22Rv1 (cell line): ENCODE measurements at regions not wholly inside any gene's neighbourhood (a gene's known extent, or its start where the extent isn't known, plus 50 kb on each side); places are given as distances from the start of the nearest gene placed in this dataset.

ENCODE experiments used
- H3K27ac ChIP-seq: fragments of 450-650 bp; 2 replicates; pipeline ENCODE4 v1.5.1; 2017
- ZFX ChIP-seq: fragments of 450-650 bp; IDR thresholded peaks from 2 replicates; pipeline ENCODE4 v1.6.1; 2017; ENCODE audit warnings: antibody characterized with exemption, borderline replicate concordance
- TF ChIP-seq, protein P1 (sequence below): fragments of 450-650 bp; IDR thresholded peaks from 2 replicates; pipeline ENCODE4 v1.5.1; 2017; ENCODE audit warnings: mild to moderate bottlenecking

DNA sequence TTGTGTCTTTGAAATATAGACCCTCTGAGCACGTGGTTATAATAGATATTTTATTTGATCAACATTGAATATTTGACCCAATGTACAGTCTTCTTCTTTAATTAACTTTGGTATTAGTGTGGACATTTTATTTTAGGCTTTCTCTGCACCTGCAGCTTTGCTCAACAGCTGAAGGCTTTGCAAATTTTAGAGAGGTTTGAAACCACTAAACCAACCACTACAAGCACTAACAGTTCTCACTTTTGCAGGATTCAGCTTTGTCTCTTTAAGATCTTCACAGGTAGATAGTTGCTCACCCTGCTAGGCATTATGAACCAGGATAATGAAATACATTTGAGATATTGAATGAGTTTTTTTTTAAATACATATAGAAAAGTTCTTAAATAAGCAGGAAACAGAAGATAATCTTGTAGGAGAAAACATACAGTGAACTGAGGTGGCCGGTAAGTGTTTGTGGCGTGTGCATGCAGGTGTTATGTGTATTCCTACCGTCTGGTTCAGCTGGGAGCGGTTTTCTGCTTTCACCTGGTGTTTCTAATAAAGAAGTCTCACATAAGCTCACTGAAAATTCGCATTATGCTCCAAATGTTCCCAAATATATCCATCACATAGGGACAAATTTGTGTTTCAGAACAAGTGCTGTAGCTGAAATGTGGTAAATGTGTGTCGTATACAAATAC is 1508.3 kb upstream of the TENM3 start:
- no peak overlapping the region for H3K27ac ChIP-seq
- TF ChIP-seq, protein P1, sequence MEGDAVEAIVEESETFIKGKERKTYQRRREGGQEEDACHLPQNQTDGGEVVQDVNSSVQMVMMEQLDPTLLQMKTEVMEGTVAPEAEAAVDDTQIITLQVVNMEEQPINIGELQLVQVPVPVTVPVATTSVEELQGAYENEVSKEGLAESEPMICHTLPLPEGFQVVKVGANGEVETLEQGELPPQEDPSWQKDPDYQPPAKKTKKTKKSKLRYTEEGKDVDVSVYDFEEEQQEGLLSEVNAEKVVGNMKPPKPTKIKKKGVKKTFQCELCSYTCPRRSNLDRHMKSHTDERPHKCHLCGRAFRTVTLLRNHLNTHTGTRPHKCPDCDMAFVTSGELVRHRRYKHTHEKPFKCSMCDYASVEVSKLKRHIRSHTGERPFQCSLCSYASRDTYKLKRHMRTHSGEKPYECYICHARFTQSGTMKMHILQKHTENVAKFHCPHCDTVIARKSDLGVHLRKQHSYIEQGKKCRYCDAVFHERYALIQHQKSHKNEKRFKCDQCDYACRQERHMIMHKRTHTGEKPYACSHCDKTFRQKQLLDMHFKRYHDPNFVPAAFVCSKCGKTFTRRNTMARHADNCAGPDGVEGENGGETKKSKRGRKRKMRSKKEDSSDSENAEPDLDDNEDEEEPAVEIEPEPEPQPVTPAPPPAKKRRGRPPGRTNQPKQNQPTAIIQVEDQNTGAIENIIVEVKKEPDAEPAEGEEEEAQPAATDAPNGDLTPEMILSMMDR = no peak
- TF ChIP-seq ZFX = no peak

DNA sequence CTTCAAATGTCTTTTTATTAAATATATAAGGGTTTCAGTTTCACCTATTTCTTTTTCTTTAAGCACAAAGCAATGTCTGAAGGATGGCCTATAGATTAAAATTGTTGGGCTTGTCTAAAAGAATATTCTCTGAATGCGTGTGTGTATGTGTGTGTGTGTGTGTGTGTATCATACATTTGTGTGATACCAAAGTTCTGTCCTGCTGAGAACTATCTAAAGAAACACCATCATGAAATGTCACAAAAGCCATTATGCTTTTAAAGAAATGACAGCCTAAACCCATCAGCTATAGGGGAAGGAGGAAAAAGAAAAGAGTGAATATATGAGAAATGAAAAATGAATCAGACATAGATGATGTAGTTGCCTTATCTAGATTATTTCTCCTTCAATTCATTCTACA is 1501.5 kb upstream of the TENM3 start:
- H3K27ac ChIP-seq = no peak overlapping the region
- TF ChIP-seq, protein P1 = no peak
- TF ChIP-seq ZFX = no peak

DNA sequence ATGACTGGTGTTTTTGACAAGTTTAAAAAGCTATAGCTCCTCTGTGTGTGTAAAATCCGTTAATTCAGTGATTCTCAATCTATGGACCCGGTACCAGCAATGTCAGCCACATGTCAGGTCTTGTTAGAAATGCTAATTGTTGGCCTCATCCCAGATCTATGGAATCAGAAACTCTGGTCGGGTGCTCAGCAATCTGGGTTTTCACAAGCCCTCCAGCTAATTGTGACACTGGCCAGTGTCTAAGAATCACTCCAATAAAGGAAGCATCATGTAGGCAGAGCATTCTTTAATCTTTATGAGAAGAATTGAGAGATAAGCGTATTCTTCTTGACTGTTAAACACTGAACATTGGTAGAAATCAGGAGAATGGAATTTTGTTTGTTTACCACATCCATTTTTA is 1498.2 kb upstream of the TENM3 start:
- no peak for TF ChIP-seq ZFX
- TF ChIP-seq, protein P1 = no peak
- H3K27ac ChIP-seq = no peak overlapping the region

DNA sequence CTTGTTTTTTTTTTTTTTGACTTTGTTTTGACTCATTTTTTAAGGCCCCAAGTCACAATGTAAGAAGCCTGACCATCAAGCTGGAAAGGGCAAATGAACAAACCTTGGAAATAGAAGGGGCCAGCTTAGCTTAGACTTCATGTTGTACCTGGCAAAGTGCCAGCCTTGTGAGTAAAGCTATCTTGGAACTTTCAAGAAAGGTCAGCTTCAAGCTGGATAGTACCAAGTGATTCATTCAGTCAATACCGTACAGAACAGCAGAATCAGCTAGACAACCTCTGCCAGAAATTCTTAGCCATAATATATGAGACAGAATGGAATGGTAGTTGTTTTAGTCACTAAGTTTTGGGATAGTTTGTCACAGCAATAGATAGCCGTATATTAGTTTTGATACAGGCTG is 1492.2 kb upstream of the TENM3 start:
- H3K27ac ChIP-seq = no peak overlapping the region
- TF ChIP-seq ZFX = no peak
- TF ChIP-seq, protein P1 = no peak

DNA sequence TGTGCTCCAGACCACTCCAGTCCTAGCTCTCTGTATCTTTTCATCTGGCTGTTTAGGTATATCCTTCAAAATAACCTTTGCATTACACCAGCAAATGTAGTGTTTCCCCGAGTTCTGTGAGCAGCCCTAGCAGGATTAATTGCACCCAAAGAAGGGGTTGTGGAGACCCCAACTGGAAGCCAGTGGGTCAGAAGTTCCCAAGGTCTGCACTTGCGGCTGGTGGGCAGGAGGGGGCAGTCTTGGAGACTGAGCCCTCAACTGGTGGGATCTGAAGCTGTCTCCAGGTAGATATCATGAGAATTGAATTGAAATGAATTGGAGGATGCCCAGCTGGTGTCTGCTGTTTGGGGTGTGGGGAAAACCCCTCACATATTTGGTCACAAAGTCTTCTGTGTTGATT is 1485.3 kb upstream of the TENM3 start:
- H3K27ac ChIP-seq = no peak overlapping the region
- TF ChIP-seq ZFX = no peak
- TF ChIP-seq, protein P1 = no peak

DNA sequence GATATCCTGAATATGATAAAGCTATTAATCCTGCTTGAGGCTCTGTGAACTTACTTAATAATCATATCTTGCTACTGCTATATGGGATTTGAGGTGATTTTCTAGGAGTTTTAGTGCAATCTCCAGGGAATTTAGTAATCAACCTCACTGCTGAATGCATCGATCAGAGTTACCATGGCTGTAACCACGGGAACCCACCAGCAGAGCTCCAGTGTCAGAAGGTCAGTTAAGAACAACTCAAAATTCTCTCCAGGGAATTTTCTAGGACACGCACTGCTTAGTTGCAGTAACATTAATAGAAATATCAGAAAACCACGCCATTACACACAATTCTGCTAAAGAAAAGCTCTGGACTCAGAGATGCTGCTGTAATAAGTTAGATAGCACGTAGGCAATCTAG is 1477.2 kb upstream of the TENM3 start:
- TF ChIP-seq ZFX = no peak
- TF ChIP-seq, protein P1 = no peak
- no peak overlapping the region for H3K27ac ChIP-seq

DNA sequence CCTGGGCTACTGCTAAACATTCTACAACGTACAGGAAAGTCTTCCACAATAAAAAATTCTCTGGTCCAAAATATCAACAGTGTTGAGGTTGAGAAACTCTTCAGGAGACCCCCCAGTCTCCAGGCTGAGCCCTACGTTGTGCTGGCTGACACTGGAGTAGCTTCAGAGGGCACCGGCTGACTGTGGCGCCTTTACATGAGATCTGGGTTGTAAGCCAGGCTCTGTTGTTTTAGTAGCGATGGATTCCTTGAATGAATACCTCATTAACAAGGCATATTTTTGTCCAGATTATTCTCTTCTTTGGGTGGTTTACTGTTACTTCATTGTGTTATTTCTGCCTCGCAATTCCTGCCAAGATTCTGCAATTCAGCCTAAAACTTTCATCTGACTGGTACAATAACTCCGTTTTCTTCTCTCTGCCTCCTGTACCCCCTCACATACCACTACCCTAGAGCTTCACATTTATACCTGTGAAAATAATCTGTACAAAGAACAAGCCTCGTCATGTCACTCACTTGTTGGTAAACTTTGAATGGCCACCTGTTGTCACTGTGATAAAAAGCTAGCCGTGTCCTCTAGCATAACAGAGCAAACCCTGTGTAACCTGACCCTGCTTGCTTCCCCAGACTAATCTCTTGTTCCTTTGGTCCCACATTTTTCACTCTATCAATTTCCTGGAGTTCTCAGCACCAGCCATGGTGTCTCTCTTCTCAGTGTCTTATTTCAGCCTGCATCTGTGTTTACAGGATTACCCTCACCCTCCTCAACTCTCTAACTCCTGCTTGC is 1476.1 kb upstream of the TENM3 start:
- TF ChIP-seq, protein P1 = no peak
- TF ChIP-seq ZFX = no peak
- H3K27ac ChIP-seq = no peak overlapping the region
